Lower leg skin (tissue), 4 donors: ENCODE measurements at regions not wholly inside any gene's neighbourhood (a gene's known extent, or its start where the extent isn't known, plus 50 kb on each side); places are given as distances from the start of the nearest gene placed in this dataset.
"Not testable (repeated sequence)": the region's sequence is repeated elsewhere in the genome, so short reads cannot be mapped to it uniquely, and the experiment has no call there.

ENCODE experiments used
- DNase-seq, 2 donors: peaks; one replicate each; pipeline ENCODE4 v3.0.0-alpha.2; 2019; ENCODE audit warnings: low spot score in 2 of 2
- H3K4me3 ChIP-seq: fragments of 200-600 bp; sonication (generic); 2 replicates; pipeline ENCODE4 v1.5.1; 2017; ENCODE audit warnings: mild to moderate bottlenecking, low read depth; ENCODE audit not compliant: poor library complexity, severe bottlenecking
- POLR2A ChIP-seq, 2 donors: fragments of 450-650 bp; IDR thresholded peaks; one replicate each; pipeline ENCODE4 v1.6.1; 2016 to 2017; ENCODE audit warnings: antibody characterized with exemption in 2 of 2, mild to moderate bottlenecking in 1 of 2, moderate library complexity in 1 of 2
- WGBS, 2 donors: methylation state at CpG; one replicate each; pipeline ENCODE4 v1.1.5; 2018; 5-methylcytosine and 5-hydroxymethylcytosine counted together
- intact Hi-C: fragments of 100-400 bp; cut with DNase I; formaldehyde crosslinking; loops from one replicate; pipeline ENCODE4 v1.15.0; 2023; ENCODE audit warnings: low total_unique reads
- TF ChIP-seq, protein P1 (sequence below), 3 donors: fragments of 450-650 bp; IDR thresholded peaks; one replicate each; pipeline ENCODE4 v1.5.1; 2016; ENCODE audit warnings: antibody characterized with exemption in 3 of 3, mild to moderate bottlenecking in 3 of 3, moderate library complexity in 2 of 3

- no peak for DNase-seq
- TF ChIP-seq, protein P1, sequence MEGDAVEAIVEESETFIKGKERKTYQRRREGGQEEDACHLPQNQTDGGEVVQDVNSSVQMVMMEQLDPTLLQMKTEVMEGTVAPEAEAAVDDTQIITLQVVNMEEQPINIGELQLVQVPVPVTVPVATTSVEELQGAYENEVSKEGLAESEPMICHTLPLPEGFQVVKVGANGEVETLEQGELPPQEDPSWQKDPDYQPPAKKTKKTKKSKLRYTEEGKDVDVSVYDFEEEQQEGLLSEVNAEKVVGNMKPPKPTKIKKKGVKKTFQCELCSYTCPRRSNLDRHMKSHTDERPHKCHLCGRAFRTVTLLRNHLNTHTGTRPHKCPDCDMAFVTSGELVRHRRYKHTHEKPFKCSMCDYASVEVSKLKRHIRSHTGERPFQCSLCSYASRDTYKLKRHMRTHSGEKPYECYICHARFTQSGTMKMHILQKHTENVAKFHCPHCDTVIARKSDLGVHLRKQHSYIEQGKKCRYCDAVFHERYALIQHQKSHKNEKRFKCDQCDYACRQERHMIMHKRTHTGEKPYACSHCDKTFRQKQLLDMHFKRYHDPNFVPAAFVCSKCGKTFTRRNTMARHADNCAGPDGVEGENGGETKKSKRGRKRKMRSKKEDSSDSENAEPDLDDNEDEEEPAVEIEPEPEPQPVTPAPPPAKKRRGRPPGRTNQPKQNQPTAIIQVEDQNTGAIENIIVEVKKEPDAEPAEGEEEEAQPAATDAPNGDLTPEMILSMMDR (IDR thresholded peaks at IDR 0.05): no peak
- TF ChIP-seq POLR2A (IDR thresholded peaks at IDR 0.05): no peak
- H3K4me3 ChIP-seq: no peak overlapping the region
- intact Hi-C loops: no loop called here
- 49 to 55% methylated on average over 3 of the region's 3 CpGs for WGBS, 2 donors
Measured at GRCh38 chr15:79635897-79636561, 203.9 kb downstream of the MINAR1 start.

DNA sequence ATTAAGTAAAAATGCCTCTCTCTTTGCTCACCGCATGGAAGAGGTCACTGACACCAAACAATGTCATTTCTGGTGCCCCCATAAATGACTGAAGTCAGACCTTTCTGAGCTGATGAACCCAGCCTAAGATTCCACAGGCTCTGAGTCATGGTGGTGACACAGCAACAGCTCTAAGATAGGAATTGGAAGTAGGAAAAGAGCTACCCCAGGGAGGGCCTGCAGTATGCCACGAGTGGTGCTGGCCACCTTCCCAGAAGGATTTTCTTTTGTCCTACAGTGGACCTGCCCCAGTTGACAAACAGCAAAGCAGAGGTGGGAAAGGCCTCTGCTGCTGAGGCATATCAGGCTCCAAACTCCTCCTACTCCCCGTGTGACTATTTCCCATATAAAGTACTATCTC lies 208.1 kb downstream of the MINAR1 start:
- WGBS, 2 donors: 57 to 62% methylated on average over 3 of the region's 3 CpGs
- TF ChIP-seq POLR2A (IDR thresholded peaks at IDR 0.05): no peak
- TF ChIP-seq, protein P1 (IDR thresholded peaks at IDR 0.05): no peak
- DNase-seq: no peak
- intact Hi-C loops: no loop called here
- no peak overlapping the region for H3K4me3 ChIP-seq

DNA sequence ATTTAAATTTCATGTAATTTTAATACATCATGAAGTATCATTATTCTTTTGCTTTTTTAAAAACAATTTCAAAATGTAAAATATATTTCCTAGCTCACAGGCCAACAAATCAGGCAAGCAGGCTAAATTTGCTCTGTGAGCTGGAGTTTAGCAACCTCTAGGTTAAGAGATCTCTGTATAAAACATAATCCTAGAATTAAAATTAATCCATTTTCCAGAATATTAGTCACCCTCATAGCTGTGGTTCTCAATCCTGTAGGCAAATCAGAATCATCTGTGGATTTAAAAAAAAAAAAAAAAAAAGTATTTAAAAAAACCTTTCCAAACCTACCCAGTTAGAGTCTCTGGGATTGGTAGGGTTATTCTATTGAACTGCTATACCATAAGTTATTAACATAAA lies 209.7 kb downstream of the MINAR1 start:
- H3K4me3 ChIP-seq: no peak overlapping the region
- no peak for DNase-seq
- intact Hi-C loops: no loop called here
- TF ChIP-seq POLR2A (IDR thresholded peaks at IDR 0.05): no peak
- TF ChIP-seq, protein P1 (IDR thresholded peaks at IDR 0.05): no peak

- no peak for DNase-seq
- TF ChIP-seq, protein P1 (IDR thresholded peaks at IDR 0.05): no peak
- TF ChIP-seq POLR2A (IDR thresholded peaks at IDR 0.05): no peak
- intact Hi-C loops: no loop called here
- H3K4me3 ChIP-seq: no peak overlapping the region
Measured at GRCh38 chr15:79643393-79643792, 211.3 kb downstream of the MINAR1 start.

GRCh38 chr15:79644091-79644490 lies 212.0 kb downstream of the MINAR1 start:
- 23 to 33% methylated on average over 2 of the region's 2 CpGs for WGBS, 2 donors
- intact Hi-C loops: no loop called here
- no peak overlapping the region for H3K4me3 ChIP-seq
- DNase-seq: no peak
- TF ChIP-seq, protein P1 (IDR thresholded peaks at IDR 0.05): no peak
- no peak for TF ChIP-seq POLR2A (IDR thresholded peaks at IDR 0.05)

GRCh38 chr15:79652972-79653371 lies 220.8 kb downstream of the MINAR1 start:
- H3K4me3 ChIP-seq, DNase-seq, intact Hi-C loops: not testable (repeated sequence)
